Panc1 (cell line): ENCODE measurements at regions not wholly inside any gene's neighbourhood (a gene's known extent, or its start where the extent isn't known, plus 50 kb on each side); places are given as distances from the start of the nearest gene placed in this dataset.

Source experiments
- ATAC-seq: fragments of 200-7000 bp; cut with Tn5 transposase; 2 replicates; pipeline ENCODE4 v1.9.1; 2020; ENCODE audit warnings: mild to moderate bottlenecking, moderate library complexity
- BruUV-seq: library from RNA; stranded (reverse); fragments of 400-500 nt; replicated peaks from 2 replicates; lab custom pipeline; 2021; lab: Mats Ljungman, UMichigan
- CTCF ChIA-PET: fragments of 300-600 bp; sonication (Branson Sonifier 250); formaldehyde crosslinking; loops from one replicate; lab custom pipeline; 2022; ENCODE audit warnings: antibody characterized with exemption; lab: Charles Lee
- POLR2A ChIA-PET: fragments of 300-600 bp; sonication (Branson Sonifier 250); formaldehyde crosslinking; loops from one replicate; lab custom pipeline; 2022; ENCODE audit warnings: antibody characterized with exemption; lab: Charles Lee
- DNase-seq: peaks from one replicate; pipeline ENCODE4 v3.0.0-alpha.2; 2010; ENCODE audit warnings: low read depth, low spot score
- H3K27ac ChIP-seq: 2 replicates; pipeline ENCODE4 v1.5.1; 2011; ENCODE audit warnings: mild to moderate bottlenecking, low read length, inconsistent platforms
- H3K27me3 ChIP-seq: fragments of 200-500 bp; sonication (Bioruptor generic); 2 replicates; pipeline ENCODE4 v1.6.0; 2014; ENCODE audit warnings: low read length, inconsistent platforms; ENCODE audit not compliant: control insufficient read depth, insufficient read depth
- H3K36me3 ChIP-seq: fragments of 200-500 bp; sonication (Bioruptor generic); 2 replicates; pipeline ENCODE4 v1.5.1; 2014; ENCODE audit warnings: inconsistent platforms, mild to moderate bottlenecking, low read length, moderate library complexity; ENCODE audit not compliant: control insufficient read depth, insufficient read depth
- H3K4me1 ChIP-seq: 2 replicates; pipeline ENCODE4 v1.5.1; 2011; ENCODE audit warnings: inconsistent platforms, mild to moderate bottlenecking, low read length, moderate library complexity; ENCODE audit not compliant: control insufficient read depth, insufficient read depth
- H3K4me3 ChIP-seq, 2 experiments: 2 replicates each; pipeline ENCODE4 v1.5.1; 2011 to 2012; ENCODE audit warnings: low read depth in 2 of 2, low read length in 2 of 2, mild to moderate bottlenecking in 2 of 2, inconsistent platforms in 1 of 2, moderate library complexity in 1 of 2
- H3K9me3 ChIP-seq: fragments of 200-500 bp; sonication (Bioruptor generic); 2 replicates; pipeline ENCODE4 v1.5.1; 2014; ENCODE audit warnings: low read depth, mild to moderate bottlenecking, inconsistent platforms, low read length, moderate library complexity; ENCODE audit not compliant: control insufficient read depth, insufficient read depth
- CTCF ChIP-seq: fragments of 450-650 bp; IDR thresholded peaks from 2 replicates; pipeline ENCODE4 v1.5.1; 2017; ENCODE audit warnings: mild to moderate bottlenecking
- POLR2AphosphoS5 ChIP-seq: IDR thresholded peaks from 2 replicates; pipeline ENCODE4 v1.6.1; 2012; ENCODE audit warnings: mild to moderate bottlenecking, low read depth, low read length, moderate library complexity
- REST ChIP-seq, 2 experiments: IDR thresholded peaks; 2 replicates each; pipeline ENCODE4 v1.6.1; 2011 to 2012; ENCODE audit warnings: low read depth in 2 of 2, control low read depth in 1 of 2, low read length in 1 of 2, mild to moderate bottlenecking in 1 of 2, moderate library complexity in 1 of 2; ENCODE audit not compliant: insufficient read depth in 1 of 2
- SIN3A ChIP-seq: IDR thresholded peaks from 2 replicates; pipeline ENCODE4 v1.6.1; 2012; ENCODE audit warnings: low read depth, mild to moderate bottlenecking, low read length, moderate library complexity, borderline replicate concordance; ENCODE audit not compliant: insufficient read depth
- TCF7L2 ChIP-seq: IDR thresholded peaks from 2 replicates; pipeline ENCODE4 v1.6.1; 2011; ENCODE audit warnings: mild to moderate bottlenecking, low read depth, low read length, inconsistent platforms
- in situ Hi-C: cut with HindIII; loops from 2 replicates; pipeline ENCODE4 v1.10.0; 2016; ENCODE audit warnings: low sequenced_read_pairs, low pct_unique_long_range_greater_than_20kb
- intact Hi-C: fragments of 100-400 bp; cut with micrococcal nuclease; formaldehyde crosslinking; loops from one replicate; pipeline ENCODE4 v1.10.0; 2022; ENCODE audit not compliant: unreplicated experiment

- Histone ChIP-seq H3K27me3 (no peaks in the 10 kb centered on the region), H3K9me3 (no peaks in the 10 kb centered on the region), H3K36me3 (no peaks in the 10 kb centered on the region), H3K27ac (no peak overlapping the region), H3K4me1 (no peaks in the 10 kb centered on the region), H3K4me3 (no peak overlapping the region)
- no peak for DNase-seq
- TF ChIP-seq CTCF (no peak), SIN3A (no peak), POLR2AphosphoS5 (no peak), REST (IDR thresholded peaks at IDR 0.05; ENCODE audit: insufficient read depth in 1 of 2, low read depth in 2 of 2, low read length in 1 of 2) (no peak), TCF7L2 (no peak)
- CTCF ChIA-PET, result no interaction called here
- intact Hi-C loops, result no loop called here
- POLR2A ChIA-PET, result no interaction called here
- in situ Hi-C loops, result no loop called here
- no TSS peak for BruUV-seq
- no peak for ATAC-seq
Observed at GRCh38 chr5:3948838-3949237, 353.2 kb downstream of the IRX1 start.

- H3K27ac ChIP-seq, result no peak overlapping the region
- in situ Hi-C loops, result no loop called here
- intact Hi-C loops, result no loop called here
- H3K27me3 ChIP-seq, result no peaks in the 10 kb centered on the region
- H3K4me1 ChIP-seq, result no peaks in the 10 kb centered on the region
- no TSS peak for BruUV-seq
- POLR2A ChIA-PET, result no interaction called here
- no peaks in the 10 kb centered on the region for H3K36me3 ChIP-seq
- CTCF ChIA-PET, result no interaction called here
- DNase-seq (no peak), ATAC-seq (no peak)
- TF ChIP-seq REST (IDR thresholded peaks at IDR 0.05; ENCODE audit: insufficient read depth in 1 of 2, low read depth in 2 of 2, low read length in 1 of 2), result no peak
- TF ChIP-seq TCF7L2, result no peak
- no peak for TF ChIP-seq CTCF
- no peak for TF ChIP-seq POLR2AphosphoS5
- TF ChIP-seq SIN3A, result no peak
- no peaks in the 10 kb centered on the region for H3K9me3 ChIP-seq
- H3K4me3 ChIP-seq, result no peak overlapping the region
Observed at GRCh38 chr5:3954199-3954598, 358.6 kb downstream of the IRX1 start.
